IMR-90 (cell line): ENCODE measurements at regions not wholly inside any gene's neighbourhood (a gene's known extent, or its start where the extent isn't known, plus 50 kb on each side); places are given as distances from the start of the nearest gene placed in this dataset.

Source experiments
- ATAC-seq: fragments of 200-7000 bp; cut with Tn5 transposase; 2 replicates; pipeline ENCODE4 v1.9.1; 2020; ENCODE audit warnings: low read depth, mild to moderate bottlenecking, moderate library complexity
- BruUV-seq: library from RNA; stranded (reverse); fragments of 400-500 nt; replicated peaks from 2 replicates; lab custom pipeline; 2021; lab: Mats Ljungman, UMichigan
- CTCF ChIA-PET: fragments of 300-600 bp; formaldehyde crosslinking; extraction: SDS; loops from one replicate; lab custom pipeline; 2021; ENCODE audit warnings: antibody characterized with exemption; lab: Yijun Ruan, JAX
- POLR2A ChIA-PET: fragments of 300-600 bp; sonication (Branson Sonifier 250); formaldehyde crosslinking; loops from one replicate; lab custom pipeline; 2022; ENCODE audit warnings: antibody characterized with exemption; ENCODE audit not compliant: unreplicated experiment; lab: Charles Lee
- DNase-seq: peaks from one replicate; pipeline ENCODE4 v3.0.0; 2013
- H2AFZ ChIP-seq: replicated peaks from 2 replicates; pipeline ENCODE3; 2013; ENCODE audit warnings: low read length, mild to moderate bottlenecking; ENCODE audit not compliant: poor library complexity
- H2AK5ac ChIP-seq: 2 replicates; pipeline ENCODE4 v1.6.1; 2013; ENCODE audit warnings: low read depth, low read length, inconsistent platforms
- H2AK9ac ChIP-seq: replicated peaks from 2 replicates; pipeline ENCODE3; 2013; ENCODE audit warnings: mild to moderate bottlenecking, low read depth, low read length, moderate library complexity; ENCODE audit not compliant: poor library complexity
- H2BK120ac ChIP-seq: 2 replicates; pipeline ENCODE4 v1.6.1; 2013; ENCODE audit warnings: low read depth, low read length, inconsistent platforms
- H2BK15ac ChIP-seq: 3 replicates; pipeline ENCODE4 v1.6.1; 2013; ENCODE audit warnings: low read depth, low read length, inconsistent platforms
- H2BK20ac ChIP-seq: 2 replicates; pipeline ENCODE4 v1.6.1; 2013; ENCODE audit warnings: low read depth, mild to moderate bottlenecking, inconsistent platforms, low read length, moderate library complexity
- H2BK5ac ChIP-seq: 2 replicates; pipeline ENCODE4 v1.6.1; 2013; ENCODE audit warnings: mild to moderate bottlenecking, low read depth, low read length, inconsistent platforms; ENCODE audit not compliant: poor library complexity, severe bottlenecking
- H3K14ac ChIP-seq: replicated peaks from 2 replicates; pipeline ENCODE4 v1.6.1; 2013; ENCODE audit warnings: low read depth, low read length, inconsistent platforms
- H3K18ac ChIP-seq: 2 replicates; pipeline ENCODE4 v1.6.1; 2013; ENCODE audit warnings: low read depth, low read length, control low read depth
- H3K23ac ChIP-seq: 2 replicates; pipeline ENCODE4 v1.6.1; 2013; ENCODE audit warnings: low read depth, low read length, inconsistent platforms
- H3K27ac ChIP-seq: 2 replicates; pipeline ENCODE4 v1.5.1; 2013; ENCODE audit warnings: mild to moderate bottlenecking, control low read depth, low read length; ENCODE audit not compliant: insufficient read depth
- H3K27me3 ChIP-seq: 2 replicates; pipeline ENCODE4 v1.6.1; 2013; ENCODE audit warnings: low read length; ENCODE audit not compliant: control insufficient read depth, insufficient read depth
- H3K36me3 ChIP-seq: 2 replicates; pipeline ENCODE4 v1.6.1; 2013; ENCODE audit warnings: low read length, mixed read lengths; ENCODE audit not compliant: control insufficient read depth, insufficient read depth
- H3K4ac ChIP-seq: 2 replicates; pipeline ENCODE4 v1.6.1; 2013; ENCODE audit warnings: low read depth, low read length, inconsistent platforms
- H3K4me1 ChIP-seq: 2 replicates; pipeline ENCODE4 v1.6.1; 2013; ENCODE audit warnings: low read length, mixed read lengths; ENCODE audit not compliant: control insufficient read depth, insufficient read depth
- H3K4me2 ChIP-seq: 2 replicates; pipeline ENCODE4 v1.6.1; 2013; ENCODE audit warnings: low read depth, mild to moderate bottlenecking, control low read depth, low read length, moderate library complexity
- H3K4me3 ChIP-seq: 2 replicates; pipeline ENCODE4 v1.5.1; 2013; ENCODE audit warnings: low read depth, mild to moderate bottlenecking, control low read depth, low read length, moderate library complexity; ENCODE audit not compliant: insufficient read depth
- H3K56ac ChIP-seq: 2 replicates; pipeline ENCODE4 v1.6.1; 2013; ENCODE audit warnings: low read length, inconsistent platforms; ENCODE audit not compliant: insufficient read depth; ENCODE audit errors: extremely low read depth
- H3K79me1 ChIP-seq, 2 experiments: 2 replicates each; pipeline ENCODE4 v1.6.1; 2013; ENCODE audit warnings: low read length in 2 of 2, inconsistent platforms in 1 of 2, low read depth in 1 of 2
- H3K9ac ChIP-seq: 2 replicates; pipeline ENCODE4 v1.6.1; 2013; ENCODE audit warnings: low read depth, low read length, control low read depth
- H3K9me1 ChIP-seq: 2 replicates; pipeline ENCODE4 v1.6.1; 2013; ENCODE audit warnings: low read length, inconsistent platforms; ENCODE audit not compliant: insufficient read depth
- H3K9me3 ChIP-seq: 2 replicates; pipeline ENCODE4 v1.6.1; 2013; ENCODE audit warnings: low read length; ENCODE audit not compliant: control insufficient read depth, insufficient read depth
- H4K20me1 ChIP-seq: 2 replicates; pipeline ENCODE4 v1.6.1; 2013; ENCODE audit warnings: low read length, inconsistent platforms; ENCODE audit not compliant: insufficient read depth
- H4K5ac ChIP-seq: 2 replicates; pipeline ENCODE4 v1.6.1; 2013; ENCODE audit warnings: mild to moderate bottlenecking, low read depth, low read length, control low read depth
- H4K8ac ChIP-seq, 2 experiments: 2 replicates each; pipeline ENCODE4 v1.6.1; 2013; ENCODE audit warnings: low read depth in 2 of 2, low read length in 2 of 2, control low read depth in 1 of 2, inconsistent platforms in 1 of 2
- H4K91ac ChIP-seq: 2 replicates; pipeline ENCODE4 v1.6.1; 2013; ENCODE audit warnings: low read depth, low read length, inconsistent platforms; ENCODE audit not compliant: insufficient read depth
- BHLHE40 ChIP-seq: fragments of 150-350 bp; IDR thresholded peaks from 2 replicates; pipeline ENCODE4 v1.6.1; 2016; ENCODE audit warnings: mild to moderate bottlenecking, low read depth, low read length
- CEBPB ChIP-seq: IDR thresholded peaks from 2 replicates; pipeline ENCODE4 v1.6.1; 2012; ENCODE audit warnings: low read depth, low read length, improper control_type of control experiment
- CHD1 ChIP-seq: IDR thresholded peaks from 2 replicates; pipeline ENCODE4 v1.6.1; 2012; ENCODE audit warnings: low read depth, low read length, improper control_type of control experiment
- CTCF ChIP-seq: conservative IDR thresholded peaks from 2 replicates; pipeline ENCODE4 v1.5.1; 2012; ENCODE audit warnings: mild to moderate bottlenecking, low read depth, low read length, improper control_type of control experiment
- ELK1 ChIP-seq: fragments of 150-350 bp; IDR thresholded peaks from 2 replicates; pipeline ENCODE4 v1.6.1; 2016; ENCODE audit warnings: low read depth, mild to moderate bottlenecking, low read length, moderate library complexity, borderline replicate concordance
- FOS ChIP-seq: fragments of 150-350 bp; IDR thresholded peaks from 2 replicates; pipeline ENCODE4 v1.6.1; 2016; ENCODE audit warnings: low read depth, low read length
- MAFK ChIP-seq: IDR thresholded peaks from 2 replicates; pipeline ENCODE4 v1.6.1; 2012; ENCODE audit warnings: low read depth, low read length, improper control_type of control experiment
- MAZ ChIP-seq: IDR thresholded peaks from 2 replicates; pipeline ENCODE4 v1.6.1; 2012; ENCODE audit warnings: low read depth, mild to moderate bottlenecking, low read length, improper control_type of control experiment, moderate library complexity, borderline replicate concordance
- NFE2L2 ChIP-seq: fragments of 150-350 bp; IDR thresholded peaks from 2 replicates; pipeline ENCODE4 v1.6.1; 2016; ENCODE audit warnings: low read depth, mild to moderate bottlenecking, low read length
- POLR2A ChIP-seq: IDR thresholded peaks from 2 replicates; pipeline ENCODE4 v1.6.1; 2012; ENCODE audit warnings: mild to moderate bottlenecking, low read depth, low read length
- RAD21 ChIP-seq: IDR thresholded peaks from 2 replicates; pipeline ENCODE4 v1.6.1; 2012; ENCODE audit warnings: low read length, improper control_type of control experiment
- RCOR1 ChIP-seq: IDR thresholded peaks from 2 replicates; pipeline ENCODE4 v1.6.1; 2012; ENCODE audit warnings: mild to moderate bottlenecking, low read length, improper control_type of control experiment; ENCODE audit not compliant: insufficient replicate concordance
- RFX5 ChIP-seq: IDR thresholded peaks from 2 replicates; pipeline ENCODE4 v1.8.0; 2012; ENCODE audit warnings: low read depth, mild to moderate bottlenecking, low read length, moderate library complexity
- USF2 ChIP-seq: fragments of 150-350 bp; IDR thresholded peaks from 2 replicates; pipeline ENCODE4 v1.6.1; 2017; ENCODE audit warnings: mild to moderate bottlenecking, antibody characterized with exemption, low read length, low read depth
- dilution Hi-C: fragments of 300-500 bp; cut with HindIII; formaldehyde crosslinking; loops from one replicate; pipeline ENCODE4 v1.14.3; 2018; ENCODE audit warnings: low sequenced_read_pairs; ENCODE audit not compliant: unreplicated experiment
- in situ Hi-C: fragments of 300-500 bp; cut with MboI; formaldehyde crosslinking; loops from 3 replicates; pipeline ENCODE4 v1.14.3; 2019; ENCODE audit warnings: low sequenced_read_pairs, inconsistent platforms, mixed read lengths
- intact Hi-C: fragments of 100-400 bp; cut with micrococcal nuclease; formaldehyde crosslinking; loops from 2 replicates; pipeline ENCODE4 v1.10.0; 2022

- Histone ChIP-seq H3K9me3 (peaks cover 9% of the 10 kb centered on the region; the same call in 1 of the 2 replicates), H3K14ac (no peak overlapping the region), H3K56ac (no peak overlapping the region), H3K9ac (no peak overlapping the region), H3K4me2 (no peak overlapping the region), H2AFZ (no peak overlapping the region), H3K79me1 (no peaks in the 10 kb centered on the region), H3K36me3 (no peaks in the 10 kb centered on the region), H3K27ac (no peak overlapping the region), H2BK5ac (no peak overlapping the region), H3K4me1 (no peaks in the 10 kb centered on the region), H2BK120ac (no peak overlapping the region), H3K4ac (no peak overlapping the region), H3K18ac (no peak overlapping the region), H2BK20ac (no peak overlapping the region), H3K27me3 (no peaks in the 10 kb centered on the region), H2BK15ac (no peak overlapping the region), H4K91ac (no peak overlapping the region), H4K20me1 (no peaks in the 10 kb centered on the region), H3K23ac (no peak overlapping the region), H3K4me3 (no peak overlapping the region), H4K8ac (no peak overlapping the region), H3K9me1 (no peaks in the 10 kb centered on the region), H2AK9ac (no peak overlapping the region), H4K5ac (no peak overlapping the region), H2AK5ac (no peak overlapping the region)
- no peak for DNase-seq
- ATAC-seq, result no peak
- POLR2A ChIA-PET, result no interaction called here
- in situ Hi-C loops, result no loop called here
- CTCF ChIA-PET, result no interaction called here
- intact Hi-C loops, result no loop called here
- TF ChIP-seq RFX5, result no peak
- TF ChIP-seq USF2, result no peak
- no peak for TF ChIP-seq CHD1
- no peak for TF ChIP-seq RAD21
- no peak for TF ChIP-seq ELK1
- no peak for TF ChIP-seq FOS
- no peak for TF ChIP-seq MAZ
- no peak for TF ChIP-seq MAFK
- no peak for TF ChIP-seq CTCF
- no peak for TF ChIP-seq BHLHE40
- no peak for TF ChIP-seq NFE2L2
- TF ChIP-seq POLR2A, result no peak
- TF ChIP-seq RCOR1, result no peak
- no peak for TF ChIP-seq CEBPB
- no TSS peak for BruUV-seq
- dilution Hi-C loops, result no loop called here
Measured at GRCh38 chr5:58380655-58381054, 79.2 kb downstream of the PLK2 start.
